Mesothelial cell of epicardium (in vitro differentiated cells): ENCODE measurements at regions not wholly inside any gene's neighbourhood (a gene's known extent, or its start where the extent isn't known, plus 50 kb on each side); places are given as distances from the start of the nearest gene placed in this dataset.

Experiments
- DNase-seq, 2 experiments: peaks; one replicate each; pipeline ENCODE4 v3.0.0; 2021; ENCODE audit warnings: low spot score in 2 of 2; ENCODE audit not compliant: unreplicated experiment in 2 of 2
- H3K27ac Mint-ChIP-seq: 2 replicates; pipeline ENCODE4 v1.8.0; 2021; ENCODE audit warnings: mixed read lengths
- H3K27me3 Mint-ChIP-seq: 2 replicates; pipeline ENCODE4 v1.8.0; 2021; ENCODE audit warnings: low read depth, mixed read lengths
- H3K36me3 Mint-ChIP-seq: 2 replicates; pipeline ENCODE4 v1.8.0; 2021; ENCODE audit warnings: mixed read lengths
- H3K4me1 Mint-ChIP-seq: 2 replicates; pipeline ENCODE4 v1.8.0; 2021; ENCODE audit warnings: mixed read lengths
- H3K4me3 Mint-ChIP-seq: 2 replicates; pipeline ENCODE4 v1.8.0; 2021; ENCODE audit warnings: mild to moderate bottlenecking, moderate library complexity, mixed read lengths
- H3K9me3 Mint-ChIP-seq: 2 replicates; pipeline ENCODE4 v1.8.0; 2021; ENCODE audit warnings: mixed read lengths
- CTCF ChIP-seq: fragments of 200-600 bp; sonication (generic); IDR thresholded peaks from one replicate; pipeline ENCODE4 v1.5.0; 2021; ENCODE audit warnings: antibody characterized with exemption; ENCODE audit not compliant: unreplicated experiment

GRCh38 chr1:209276321-209276720 is 307.2 kb upstream of the CAMK1G start:
- Mint-ChIP-seq H3K36me3 (peaks cover 7% of the 10 kb centered on the region), H3K27ac (no peak overlapping the region), H3K27me3 (no peaks in the 10 kb centered on the region), H3K9me3 (peaks cover 30% of the 10 kb centered on the region), H3K4me3 (no peak overlapping the region), H3K4me1 (no peaks in the 10 kb centered on the region)
- TF ChIP-seq CTCF: no peak
- DNase-seq: no peak

- no peak for TF ChIP-seq CTCF
- Mint-ChIP-seq H3K27me3 (no peaks in the 10 kb centered on the region), H3K9me3 (peaks cover 26% of the 10 kb centered on the region), H3K4me1 (no peaks in the 10 kb centered on the region), H3K27ac (no peak overlapping the region), H3K36me3 (peaks cover 7% of the 10 kb centered on the region), H3K4me3 (no peak overlapping the region)
- DNase-seq: no peak
These were observed 305.9 kb upstream of the CAMK1G start for GRCh38 chr1:209277662-209278061.

GRCh38 chr1:209291715-209292114 is 291.8 kb upstream of the CAMK1G start:
- peaks cover 83% of the 10 kb centered on the region for H3K27me3 Mint-ChIP-seq
- no peak overlapping the region for H3K4me3 Mint-ChIP-seq
- DNase-seq: peak in 1 of 2 experiments; percentile 42
- H3K9me3 Mint-ChIP-seq: no peaks in the 10 kb centered on the region
- H3K27ac Mint-ChIP-seq: peak overlapping the region; percentile 1
- no peak for TF ChIP-seq CTCF
- no peaks in the 10 kb centered on the region for H3K36me3 Mint-ChIP-seq
- H3K4me1 Mint-ChIP-seq: peaks cover 17% of the 10 kb centered on the region

GRCh38 chr1:209302779-209303568 is 280.5 kb upstream of the CAMK1G start:
- Mint-ChIP-seq H3K27me3 (peaks cover 62% of the 10 kb centered on the region), H3K4me1 (peaks cover 29% of the 10 kb centered on the region), H3K27ac (no peak overlapping the region), H3K4me3 (no peak overlapping the region), H3K36me3 (no peaks in the 10 kb centered on the region), H3K9me3 (no peaks in the 10 kb centered on the region)
- TF ChIP-seq CTCF: no peak
- no peak for DNase-seq

- H3K9me3 Mint-ChIP-seq: no peaks in the 10 kb centered on the region
- H3K4me1 Mint-ChIP-seq: peaks cover 29% of the 10 kb centered on the region
- no peaks in the 10 kb centered on the region for H3K36me3 Mint-ChIP-seq
- TF ChIP-seq CTCF: no peak
- DNase-seq: no peak
- peaks cover 57% of the 10 kb centered on the region for H3K27me3 Mint-ChIP-seq
- no peak overlapping the region for H3K27ac Mint-ChIP-seq
- no peak overlapping the region for H3K4me3 Mint-ChIP-seq
These were observed 279.3 kb upstream of the CAMK1G start for GRCh38 chr1:209304166-209304565.
